Mucosa of descending colon (tissue), 3 donors: ENCODE measurements at regions not wholly inside any gene's neighbourhood (a gene's known extent, or its start where the extent isn't known, plus 50 kb on each side); places are given as distances from the start of the nearest gene placed in this dataset.
A peak's percentile ranks its signal among the peaks of the same experiment; 100 is the strongest.

Experiments used
- ATAC-seq: fragments of 200-7000 bp; cut with Tn5 transposase; one replicate; pipeline ENCODE4 v1.9.1; 2020; ENCODE audit warnings: mild to moderate bottlenecking, moderate library complexity
- DNase-seq, 3 donors: peaks; one replicate each; pipeline ENCODE4 v3.0.0-alpha.2; 2020
- H3K36me3 ChIP-seq: fragments of 200-600 bp; one replicate; pipeline ENCODE4 v1.8.0; 2021; ENCODE audit warnings: low read depth, mild to moderate bottlenecking
- H3K4me1 ChIP-seq: fragments of 200-600 bp; one replicate; pipeline ENCODE4 v1.8.0; 2021; ENCODE audit warnings: low read depth, mild to moderate bottlenecking
- H3K4me3 ChIP-seq: fragments of 200-600 bp; one replicate; pipeline ENCODE4 v1.8.0; 2021; ENCODE audit warnings: mild to moderate bottlenecking
- H3K9me3 ChIP-seq: fragments of 200-600 bp; one replicate; pipeline ENCODE4 v1.8.0; 2021; ENCODE audit warnings: mild to moderate bottlenecking
- intact Hi-C, 2 donors: fragments of 100-400 bp; cut with DNase I in 1 of 2; cut with micrococcal nuclease in 1 of 2; formaldehyde crosslinking; loops; one replicate each; pipeline versions ENCODE4 v1.11.0 to v1.11.1; 2022; cut with DNase I, micrococcal nuclease
- TF ChIP-seq, protein P1 (sequence below): fragments of 200-600 bp; IDR thresholded peaks from one replicate; pipeline ENCODE4 v1.8.0; 2022; ENCODE audit warnings: antibody characterized with exemption, mild to moderate bottlenecking
- donor health status: DM: no; HTN: no; CAD: no; lungs with moderate emphysema.
- donor health status: DM: no; HTN: no; CAD: no.
- donor health status: DM: no; HTN: yes; CAD: no.

DNA sequence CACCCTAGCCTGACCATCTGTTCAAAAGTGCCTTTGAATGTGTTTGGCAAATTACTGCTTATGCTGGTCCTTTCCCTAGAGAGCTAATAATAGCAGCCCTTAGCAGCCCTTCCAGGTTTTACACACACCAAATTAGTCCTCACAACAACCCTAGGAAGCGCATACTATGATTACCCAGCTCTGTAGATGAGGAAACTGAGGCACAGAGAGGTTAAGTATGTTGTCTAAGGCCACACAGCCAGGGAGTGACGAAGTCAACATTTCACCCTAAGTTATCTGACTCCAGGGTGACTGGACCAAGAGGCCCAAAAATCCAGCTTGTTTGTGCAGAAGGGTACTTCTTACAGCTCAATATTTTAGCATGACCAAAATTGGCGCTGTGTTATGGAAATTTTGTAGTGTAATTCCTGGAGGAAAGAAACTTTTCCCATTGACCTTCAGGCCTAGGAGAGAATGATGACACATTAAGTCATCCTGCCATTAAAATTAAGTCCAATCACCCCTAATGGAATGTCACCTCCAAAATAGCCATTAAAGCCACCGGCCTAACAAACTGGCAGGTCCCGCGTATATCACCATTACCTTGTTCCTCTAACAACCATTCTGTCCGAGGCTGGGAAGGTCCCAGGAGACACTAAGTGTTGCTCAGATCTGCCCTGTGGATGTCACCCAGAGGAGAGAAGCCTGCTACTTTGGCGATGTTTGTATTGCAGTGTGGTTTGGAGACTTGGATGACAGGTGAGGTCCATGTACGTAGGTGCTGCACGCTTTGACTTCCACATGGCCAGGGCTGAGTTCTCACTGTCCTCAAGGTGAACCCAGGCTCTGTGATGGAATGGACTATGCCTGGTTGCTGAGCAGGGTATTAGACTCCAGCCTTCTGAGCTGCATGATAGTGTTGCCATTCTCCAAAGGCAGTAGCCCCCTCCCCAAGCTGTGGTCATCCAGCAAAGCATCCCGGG lies 258.3 kb downstream of the TOMM20 start:
- no peak for DNase-seq
- H3K4me3 ChIP-seq = no peak overlapping the region
- no peak for ATAC-seq
- no peaks in the 10 kb centered on the region for H3K36me3 ChIP-seq
- TF ChIP-seq, protein P1, sequence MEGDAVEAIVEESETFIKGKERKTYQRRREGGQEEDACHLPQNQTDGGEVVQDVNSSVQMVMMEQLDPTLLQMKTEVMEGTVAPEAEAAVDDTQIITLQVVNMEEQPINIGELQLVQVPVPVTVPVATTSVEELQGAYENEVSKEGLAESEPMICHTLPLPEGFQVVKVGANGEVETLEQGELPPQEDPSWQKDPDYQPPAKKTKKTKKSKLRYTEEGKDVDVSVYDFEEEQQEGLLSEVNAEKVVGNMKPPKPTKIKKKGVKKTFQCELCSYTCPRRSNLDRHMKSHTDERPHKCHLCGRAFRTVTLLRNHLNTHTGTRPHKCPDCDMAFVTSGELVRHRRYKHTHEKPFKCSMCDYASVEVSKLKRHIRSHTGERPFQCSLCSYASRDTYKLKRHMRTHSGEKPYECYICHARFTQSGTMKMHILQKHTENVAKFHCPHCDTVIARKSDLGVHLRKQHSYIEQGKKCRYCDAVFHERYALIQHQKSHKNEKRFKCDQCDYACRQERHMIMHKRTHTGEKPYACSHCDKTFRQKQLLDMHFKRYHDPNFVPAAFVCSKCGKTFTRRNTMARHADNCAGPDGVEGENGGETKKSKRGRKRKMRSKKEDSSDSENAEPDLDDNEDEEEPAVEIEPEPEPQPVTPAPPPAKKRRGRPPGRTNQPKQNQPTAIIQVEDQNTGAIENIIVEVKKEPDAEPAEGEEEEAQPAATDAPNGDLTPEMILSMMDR = no peak
- H3K9me3 ChIP-seq = no peaks in the 10 kb centered on the region
- intact Hi-C loops = no loop called here
- peaks cover 4% of the 10 kb centered on the region for H3K4me1 ChIP-seq

DNA sequence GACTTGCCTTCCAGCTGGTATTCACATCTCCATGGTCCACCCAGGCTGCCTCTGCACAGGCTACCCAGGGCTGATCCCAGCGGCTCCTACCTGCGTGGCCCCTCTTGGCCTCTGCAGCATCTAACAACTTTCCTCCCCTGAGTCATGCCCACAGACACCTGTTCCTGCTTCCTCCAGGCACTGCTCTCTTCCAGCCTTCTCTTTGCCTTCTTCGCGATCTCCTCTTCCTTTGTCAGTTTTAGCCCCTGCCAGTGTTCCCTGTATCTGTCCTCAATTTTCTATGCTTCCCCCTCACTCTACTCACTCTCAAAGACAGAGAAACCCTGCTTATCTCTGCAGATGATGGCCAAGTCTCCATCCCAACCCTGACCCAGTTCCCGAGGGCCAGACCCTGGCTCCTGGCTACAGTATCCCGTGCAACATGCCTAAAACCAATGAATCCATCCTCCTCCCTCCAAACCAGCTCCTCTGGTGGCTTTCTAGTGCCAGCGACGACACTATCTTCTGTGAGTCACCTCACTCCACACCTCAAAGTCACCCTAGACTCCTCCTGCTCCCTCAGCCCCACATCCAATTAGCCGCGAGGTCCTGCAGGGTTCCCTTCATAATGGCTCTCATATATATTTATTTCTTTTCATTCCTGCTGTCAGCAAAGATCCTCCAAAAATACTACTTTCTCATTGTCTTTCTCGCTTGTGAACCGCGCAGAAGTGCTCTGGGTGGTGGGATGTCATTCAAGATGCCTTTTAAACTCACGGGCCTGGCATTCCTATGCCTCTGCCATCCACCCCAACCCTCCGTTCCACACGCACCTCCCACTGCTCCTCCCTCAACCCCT lies 259.2 kb downstream of the TOMM20 start:
- no peak for DNase-seq
- no peaks in the 10 kb centered on the region for H3K9me3 ChIP-seq
- H3K4me1 ChIP-seq = peaks cover 4% of the 10 kb centered on the region
- H3K36me3 ChIP-seq = no peaks in the 10 kb centered on the region
- intact Hi-C loops = no loop called here
- TF ChIP-seq, protein P1 = no peak
- ATAC-seq = no peak
- H3K4me3 ChIP-seq = no peak overlapping the region

- Histone ChIP-seq H3K9me3 (no peaks in the 10 kb centered on the region), H3K36me3 (no peaks in the 10 kb centered on the region), H3K4me1 (peaks cover 7% of the 10 kb centered on the region), H3K4me3 (no peak overlapping the region)
- TF ChIP-seq, protein P1 = no peak
- intact Hi-C loops = no loop called here
- DNase-seq (no peak), ATAC-seq (no peak)
Observed at GRCh38 chr1:234868296-234869147, 258.5 kb upstream of the IRF2BP2 start.

- intact Hi-C loops = no loop called here
- Histone ChIP-seq H3K4me3 (no peak overlapping the region), H3K4me1 (peaks cover 27% of the 10 kb centered on the region), H3K36me3 (no peaks in the 10 kb centered on the region), H3K9me3 (no peaks in the 10 kb centered on the region)
- peak in 1 of 3 donors; percentile 56 for DNase-seq
- TF ChIP-seq, protein P1 = no peak
- peak; percentile 67 for ATAC-seq
Observed at GRCh38 chr1:234866007-234866866, 256.3 kb upstream of the IRF2BP2 start.
